ENCODE measurements at regions not wholly inside any gene's neighbourhood (a gene's known extent, or its start where the extent isn't known, plus 50 kb on each side); places are given as distances from the start of the nearest gene placed in this dataset.

DNA sequence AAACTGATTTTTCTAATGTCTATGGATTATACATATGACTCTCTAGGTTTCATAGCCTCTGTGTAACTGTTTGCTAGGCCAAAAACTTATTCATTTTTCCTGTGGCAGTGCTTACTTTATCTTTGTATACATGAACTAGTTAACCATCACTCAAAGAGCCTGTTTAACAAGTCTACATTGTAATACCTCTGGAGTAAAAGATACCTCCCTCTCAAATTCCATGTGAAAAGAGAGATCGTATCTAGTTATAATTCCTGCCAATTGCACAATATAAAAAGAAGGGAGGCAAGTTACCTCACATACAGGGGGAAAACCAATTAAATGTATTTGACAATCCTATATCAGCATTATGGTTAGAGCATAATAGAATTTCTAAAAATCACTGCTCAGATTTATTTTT is 271.9 kb upstream of the ST8SIA4 start:
- TF ChIP-seq MYC (IDR thresholded peaks at IDR 0.05; ENCODE audit: low read depth, low read length) (no peak), POLR2A (IDR thresholded peaks at IDR 0.05; ENCODE audit: low read depth, low read length) (no peak), JUN (IDR thresholded peaks at IDR 0.05; ENCODE audit: borderline replicate concordance, insufficient read depth, insufficient read length, low read depth) (no peak), POLR2AphosphoS5 (IDR thresholded peaks at IDR 0.05; ENCODE audit: insufficient read depth, low read depth, low read length) (no peak), GATA2 (IDR thresholded peaks at IDR 0.05; ENCODE audit: insufficient read depth, insufficient read length, low read depth, low read length) (no peak)
- TF ChIP-seq, protein P1, sequence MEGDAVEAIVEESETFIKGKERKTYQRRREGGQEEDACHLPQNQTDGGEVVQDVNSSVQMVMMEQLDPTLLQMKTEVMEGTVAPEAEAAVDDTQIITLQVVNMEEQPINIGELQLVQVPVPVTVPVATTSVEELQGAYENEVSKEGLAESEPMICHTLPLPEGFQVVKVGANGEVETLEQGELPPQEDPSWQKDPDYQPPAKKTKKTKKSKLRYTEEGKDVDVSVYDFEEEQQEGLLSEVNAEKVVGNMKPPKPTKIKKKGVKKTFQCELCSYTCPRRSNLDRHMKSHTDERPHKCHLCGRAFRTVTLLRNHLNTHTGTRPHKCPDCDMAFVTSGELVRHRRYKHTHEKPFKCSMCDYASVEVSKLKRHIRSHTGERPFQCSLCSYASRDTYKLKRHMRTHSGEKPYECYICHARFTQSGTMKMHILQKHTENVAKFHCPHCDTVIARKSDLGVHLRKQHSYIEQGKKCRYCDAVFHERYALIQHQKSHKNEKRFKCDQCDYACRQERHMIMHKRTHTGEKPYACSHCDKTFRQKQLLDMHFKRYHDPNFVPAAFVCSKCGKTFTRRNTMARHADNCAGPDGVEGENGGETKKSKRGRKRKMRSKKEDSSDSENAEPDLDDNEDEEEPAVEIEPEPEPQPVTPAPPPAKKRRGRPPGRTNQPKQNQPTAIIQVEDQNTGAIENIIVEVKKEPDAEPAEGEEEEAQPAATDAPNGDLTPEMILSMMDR (IDR thresholded peaks at IDR 0.05; ENCODE audit: extremely low read depth in 1 of 2, insufficient read depth in 1 of 2, low read depth in 1 of 2, low read length in 2 of 2): no peak
- TF ChIP-seq, protein P2, sequence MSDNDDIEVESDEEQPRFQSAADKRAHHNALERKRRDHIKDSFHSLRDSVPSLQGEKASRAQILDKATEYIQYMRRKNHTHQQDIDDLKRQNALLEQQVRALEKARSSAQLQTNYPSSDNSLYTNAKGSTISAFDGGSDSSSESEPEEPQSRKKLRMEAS (IDR thresholded peaks at IDR 0.05; ENCODE audit: insufficient read depth, insufficient read length): no peak
